Testis (tissue), 2 donors: ENCODE measurements at regions not wholly inside any gene's neighbourhood (a gene's known extent, or its start where the extent isn't known, plus 50 kb on each side); places are given as distances from the start of the nearest gene placed in this dataset.

Experiments used
- CTCF ChIP-seq, 3 experiments: fragments of 450-650 bp in 2 of 3; fragments of 200-600 bp in 1 of 3; sonication (generic) in 1 of 3; IDR thresholded peaks; one replicate each; pipeline ENCODE4 v1.5.1; 2016 to 2019; ENCODE audit warnings: antibody characterized with exemption in 3 of 3, mild to moderate bottlenecking in 2 of 3, moderate library complexity in 1 of 3
- POLR2A ChIP-seq: fragments of 450-650 bp; IDR thresholded peaks from one replicate; pipeline ENCODE4 v1.6.1; 2017; ENCODE audit warnings: antibody characterized with exemption, mild to moderate bottlenecking, moderate library complexity

DNA sequence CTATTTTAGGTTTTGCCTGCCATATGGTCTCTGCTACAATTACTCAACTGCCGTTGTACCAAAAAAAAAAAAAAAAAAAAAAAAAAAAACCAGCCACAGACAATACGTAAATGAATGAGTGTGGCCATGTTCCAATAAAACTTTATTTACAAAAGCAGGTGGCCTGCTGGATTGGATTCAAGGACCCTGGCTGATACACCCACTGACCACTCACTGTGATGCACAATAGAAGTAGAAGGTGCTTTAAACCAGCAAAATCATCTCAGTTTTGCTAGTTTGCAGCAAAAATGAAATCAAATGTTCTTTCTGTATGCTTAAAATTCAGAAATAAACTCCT lies 137.4 kb downstream of the AKAIN1 start:
- TF ChIP-seq POLR2A = no peak
- TF ChIP-seq CTCF (IDR thresholded peaks at IDR 0.05) = no peak
